Right hindlimb (tissue), 1 donor: ENCODE measurements at regions not wholly inside any gene's neighbourhood (a gene's known extent, or its start where the extent isn't known, plus 50 kb on each side); places are given as distances from the start of the nearest gene placed in this dataset.
"Not testable (repeated sequence)": the region's sequence is repeated elsewhere in the genome, so short reads cannot be mapped to it uniquely, and the experiment has no call there.

Source experiments
- DNase-seq: peaks from one replicate; pipeline ENCODE4 v3.0.0-alpha.2; 2018

DNA sequence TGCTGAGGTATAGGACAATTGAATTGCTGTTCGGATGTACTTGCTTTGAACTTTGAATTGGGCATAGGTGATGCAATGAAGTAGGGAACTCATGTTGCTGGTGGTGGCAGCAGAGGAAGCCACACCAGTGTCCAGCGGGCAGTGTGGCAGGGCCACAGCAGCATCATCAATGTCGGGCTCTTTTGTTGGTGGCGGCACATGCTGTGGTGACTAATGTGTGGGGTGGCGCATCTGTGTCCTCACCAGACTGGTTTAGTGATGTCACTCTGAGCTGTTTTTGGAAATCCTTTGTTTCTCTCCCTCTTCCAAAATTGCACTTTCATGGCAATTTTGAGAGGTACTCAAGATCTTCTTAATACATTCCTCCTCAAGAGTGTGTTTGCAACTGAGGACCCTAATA lies 187.6 kb downstream of the ETNK1 start:
- no peak for DNase-seq

DNA sequence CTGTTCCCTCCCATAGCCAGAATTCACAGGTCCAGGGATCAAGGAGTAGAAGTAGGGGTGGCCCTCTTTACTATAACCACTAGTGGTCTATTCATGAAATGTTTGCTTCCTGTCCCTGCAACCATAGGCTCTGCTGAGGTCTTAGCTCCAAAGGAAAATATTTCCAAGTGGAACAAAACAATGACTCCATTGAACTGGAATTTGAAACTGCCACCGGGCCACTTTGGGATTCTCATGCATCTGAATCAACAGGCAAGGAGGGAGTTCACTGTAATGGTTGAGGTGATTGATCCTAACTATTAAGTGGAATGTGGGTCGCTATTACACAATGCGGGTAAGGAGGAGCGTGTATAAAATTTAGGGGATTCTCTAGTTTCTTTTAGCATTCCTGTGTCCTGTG lies 197.0 kb downstream of the ETNK1 start:
- no peak for DNase-seq

DNA sequence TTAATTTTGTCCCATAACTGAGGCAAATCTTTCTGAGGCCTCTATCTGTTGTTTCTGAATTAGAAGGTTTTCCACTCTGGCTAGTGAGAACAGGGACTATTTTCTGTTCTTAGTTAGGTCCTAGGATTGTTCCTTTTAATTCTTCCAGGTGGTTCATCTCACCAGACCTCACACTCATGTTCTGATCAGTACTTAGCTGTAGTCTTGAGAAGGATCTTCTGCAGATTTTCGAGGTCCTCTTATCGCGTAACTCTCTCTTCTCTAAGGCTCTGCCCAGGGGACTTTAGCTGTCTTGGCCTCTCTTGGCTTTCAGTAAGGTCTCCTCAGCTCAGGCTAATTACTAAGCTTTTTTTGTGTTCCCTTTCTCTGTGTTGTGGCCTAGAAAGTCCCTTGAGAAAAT lies 201.1 kb downstream of the ETNK1 start:
- no peak for DNase-seq

DNA sequence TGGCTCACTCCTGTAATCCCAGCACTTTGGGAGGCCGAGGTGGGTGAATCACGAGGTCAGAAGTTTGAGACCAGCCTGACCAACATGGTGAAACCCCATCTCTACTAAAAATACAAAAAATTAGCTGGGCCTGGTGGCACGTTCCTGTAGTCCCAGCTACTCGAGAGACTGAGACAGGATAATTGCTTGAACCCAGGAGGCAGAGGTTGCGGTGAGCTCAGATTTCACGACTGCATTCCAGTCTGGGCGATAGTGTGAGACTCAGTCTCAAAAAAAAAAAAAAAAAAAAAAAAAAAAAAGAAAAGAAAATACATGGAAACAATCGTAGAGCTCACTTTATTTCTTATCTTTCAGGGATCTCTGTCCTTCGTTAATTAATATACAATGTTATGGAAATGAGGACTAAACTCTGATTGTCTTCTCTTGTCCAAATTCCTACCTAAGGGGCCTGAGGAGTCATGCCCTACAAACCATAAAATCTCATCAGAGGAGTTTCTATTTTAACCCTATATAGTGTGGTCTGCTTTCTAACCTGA lies 201.5 kb downstream of the ETNK1 start:
- DNase-seq: not testable (repeated sequence)

DNA sequence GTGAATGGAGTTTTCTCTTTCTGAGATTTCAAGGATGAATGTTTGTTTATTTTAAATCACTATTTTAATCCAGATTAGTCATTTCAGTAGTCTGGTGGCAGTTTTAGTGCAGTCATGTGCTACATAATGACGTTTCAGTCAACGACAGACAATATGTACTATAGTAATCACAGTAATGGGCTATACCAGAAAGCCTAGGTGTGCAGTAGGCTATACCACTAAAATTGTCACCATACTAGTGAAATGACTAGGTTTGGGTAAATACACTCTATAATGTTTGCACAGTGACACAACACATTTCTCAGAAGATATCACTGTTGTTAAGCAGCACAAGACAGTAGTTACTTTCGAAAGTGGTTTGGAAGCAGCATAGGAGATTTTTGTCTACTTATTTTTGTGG lies 203.1 kb downstream of the ETNK1 start:
- no peak for DNase-seq

DNA sequence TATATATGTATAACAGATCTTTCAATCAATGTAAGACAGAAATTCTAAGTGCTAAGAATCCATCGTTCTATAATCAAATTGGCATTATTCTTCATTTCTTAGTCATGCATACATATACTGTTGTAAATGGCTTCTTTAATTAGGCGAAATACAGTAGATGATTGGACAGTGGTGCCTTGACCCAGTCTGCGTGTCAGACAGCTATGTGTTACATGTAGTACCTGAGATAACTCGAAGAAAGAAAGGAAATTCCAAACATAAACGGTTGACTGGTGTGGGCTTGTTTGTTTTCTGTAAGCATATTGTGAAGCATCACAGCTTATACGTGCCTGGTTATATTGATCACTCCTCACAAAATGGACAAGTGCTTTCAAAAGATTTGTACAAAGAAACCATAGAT lies 210.5 kb downstream of the ETNK1 start:
- no peak for DNase-seq

DNA sequence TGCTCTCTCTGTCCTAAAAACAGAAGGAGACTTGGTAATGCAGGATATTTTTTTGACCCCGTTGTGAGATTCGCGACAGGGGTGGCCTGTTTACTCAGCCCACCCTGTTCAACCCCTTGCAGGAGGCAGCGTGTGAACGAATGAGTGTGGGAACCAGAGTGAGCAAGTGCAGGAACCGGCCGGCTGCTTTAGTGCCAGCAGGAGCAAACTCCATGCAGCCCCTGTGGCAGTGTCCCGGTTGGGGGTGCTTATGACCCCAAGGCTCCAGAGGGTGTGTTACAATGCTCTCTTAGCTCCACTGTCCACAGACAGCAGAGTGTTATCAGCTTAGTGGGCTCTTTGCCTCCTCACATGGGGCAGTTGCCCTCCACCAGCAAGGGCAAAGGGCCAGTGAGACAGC lies 225.2 kb downstream of the ETNK1 start:
- DNase-seq: no peak

DNA sequence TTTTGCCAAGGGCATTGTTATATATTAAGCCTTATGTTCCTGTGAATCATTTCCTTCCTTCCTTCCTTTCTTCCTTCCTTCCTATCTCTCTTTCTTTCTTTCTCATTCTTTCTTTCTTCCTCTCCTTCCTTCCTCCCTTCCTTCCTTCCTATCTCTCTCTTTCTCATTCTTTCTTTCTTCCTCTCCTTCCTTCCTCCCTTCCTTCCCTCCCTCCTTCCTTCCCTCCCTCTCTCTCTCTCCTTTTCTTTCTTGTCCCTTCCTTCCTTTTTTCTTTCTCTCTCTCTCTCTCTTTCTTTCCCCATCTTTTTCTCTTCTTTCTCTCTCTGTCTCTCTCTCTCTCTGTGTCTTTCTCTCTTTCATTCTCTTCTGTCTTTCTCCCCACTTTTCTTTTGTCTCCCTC lies 226.6 kb downstream of the ETNK1 start:
- no peak for DNase-seq

DNA sequence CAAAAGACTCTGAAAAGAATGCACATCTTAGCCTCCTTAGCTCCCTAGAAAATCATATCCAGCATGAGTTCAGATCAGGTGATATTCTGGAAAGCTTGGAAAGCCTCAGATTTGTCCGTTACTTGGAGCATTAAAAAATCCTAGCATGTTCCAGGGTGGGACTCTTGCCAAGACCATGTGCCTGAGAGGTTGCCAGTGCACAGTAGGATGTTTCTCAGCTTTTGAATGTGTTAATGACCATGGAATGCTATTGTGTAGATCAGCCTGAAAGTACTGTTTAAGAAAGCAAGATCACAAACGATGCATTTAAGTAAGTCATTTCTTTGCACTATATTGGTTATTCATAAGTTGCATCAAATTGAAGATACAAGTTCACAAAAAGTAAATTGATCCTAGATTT lies 230.5 kb downstream of the ETNK1 start:
- DNase-seq: no peak

DNA sequence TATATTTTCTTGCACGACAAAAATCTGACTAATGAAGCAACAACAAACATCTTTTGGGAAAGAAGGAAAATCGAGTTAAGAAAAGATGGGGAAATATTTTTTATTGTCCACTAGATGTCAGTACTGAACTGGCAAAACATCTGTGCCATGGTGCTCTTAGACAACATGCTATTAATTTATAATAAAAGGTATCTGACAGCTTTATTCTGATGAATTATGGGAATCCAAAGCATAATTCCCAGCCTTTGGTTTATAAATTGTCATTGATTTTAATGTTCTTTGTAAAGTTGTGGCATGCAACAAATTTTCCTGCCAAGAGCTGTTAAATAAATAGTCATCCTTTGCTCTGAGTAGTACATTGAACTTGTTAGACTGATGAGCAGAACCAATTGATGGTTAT lies 231.2 kb downstream of the ETNK1 start:
- no peak for DNase-seq

DNA sequence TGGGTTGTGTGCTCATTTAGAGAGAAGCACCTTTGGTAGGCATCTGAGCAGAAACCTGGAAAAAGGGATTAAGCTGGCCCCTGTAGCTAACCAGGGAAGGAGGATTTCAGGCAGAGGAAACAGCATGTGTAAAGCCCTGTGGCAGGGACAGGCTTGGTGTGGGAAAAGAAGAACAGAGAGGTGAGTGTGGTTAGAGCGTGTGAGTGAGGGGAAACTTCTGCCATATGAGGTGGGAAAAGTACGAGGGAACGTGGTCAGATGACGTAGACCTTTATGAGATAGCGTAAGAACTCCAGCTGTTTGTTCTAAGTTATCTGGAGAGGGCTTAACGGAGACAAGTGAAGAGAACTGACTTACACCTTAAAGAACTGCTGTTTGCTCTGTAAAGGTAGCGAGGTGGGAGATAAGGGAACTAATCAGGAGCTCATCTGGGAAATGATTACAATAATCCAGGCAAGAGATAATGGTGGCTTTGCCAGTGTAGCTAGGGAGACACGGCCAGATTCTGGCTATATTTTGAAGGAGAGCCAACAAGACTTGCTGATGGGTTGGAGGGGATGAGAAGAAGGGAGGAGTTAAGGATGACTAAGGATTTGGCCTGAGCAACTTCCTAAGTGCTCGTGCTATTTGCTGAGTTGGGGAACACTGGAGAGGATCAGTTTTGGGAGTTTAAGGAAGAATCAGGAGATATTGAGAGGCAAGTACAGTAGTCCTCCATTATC lies 234.0 kb downstream of the ETNK1 start:
- DNase-seq: no peak

DNA sequence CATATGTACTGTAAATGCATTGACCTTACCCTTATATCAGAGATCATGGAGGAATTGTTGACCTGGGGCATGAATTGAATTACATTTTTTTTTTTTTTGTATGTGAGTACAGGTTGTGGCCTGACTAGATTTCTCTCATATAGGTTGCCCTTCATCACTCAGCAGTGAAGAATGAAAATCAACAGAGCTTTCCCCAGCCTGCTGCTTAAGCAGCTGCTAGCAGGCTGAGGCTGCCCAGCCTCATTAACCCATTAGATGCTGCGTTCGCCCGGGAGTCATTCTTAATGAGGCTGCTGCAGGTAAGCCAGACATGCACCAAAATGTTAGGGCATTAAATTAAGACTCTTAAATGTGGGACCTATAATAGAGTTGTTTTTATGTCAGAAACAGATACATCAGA lies 236.0 kb downstream of the ETNK1 start:
- no peak for DNase-seq

DNA sequence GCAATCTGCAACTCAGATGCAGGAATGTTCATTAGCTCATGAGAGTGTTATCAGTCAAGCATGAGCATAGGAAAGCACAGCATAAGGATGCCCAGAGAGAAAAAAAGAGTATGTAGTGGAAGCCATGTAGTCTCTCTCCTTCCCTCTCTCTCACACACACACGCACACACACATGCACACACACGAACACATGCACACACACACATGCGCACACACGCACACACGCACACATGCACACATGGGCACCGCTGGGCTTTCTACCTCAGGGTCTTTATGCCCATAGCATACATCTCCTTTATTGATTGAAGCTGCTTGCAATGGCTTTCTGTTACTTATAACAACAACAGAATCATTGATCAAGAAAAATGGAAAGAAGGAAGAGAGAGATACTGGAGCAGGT lies 240.9 kb downstream of the ETNK1 start:
- no peak for DNase-seq

DNA sequence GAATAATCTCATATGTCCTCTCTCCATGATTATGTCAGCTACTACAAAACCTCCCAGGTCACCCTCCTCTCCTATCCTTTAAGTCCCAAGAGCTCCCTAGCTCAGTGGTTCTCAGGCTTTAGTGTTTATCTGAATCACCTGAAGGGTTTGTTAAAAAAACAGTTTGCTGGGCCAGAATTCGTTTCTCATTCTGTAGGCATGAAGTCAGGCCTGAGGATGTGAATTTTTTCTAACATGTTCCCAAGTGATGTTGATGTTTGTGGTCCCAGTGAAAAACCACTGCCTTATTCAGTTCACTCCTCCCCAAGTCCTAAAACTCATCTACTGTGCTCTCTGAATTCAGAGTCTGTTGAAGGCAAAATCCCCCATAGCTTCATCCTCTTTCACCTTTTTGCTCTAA lies 241.4 kb downstream of the ETNK1 start:
- DNase-seq: no peak

DNA sequence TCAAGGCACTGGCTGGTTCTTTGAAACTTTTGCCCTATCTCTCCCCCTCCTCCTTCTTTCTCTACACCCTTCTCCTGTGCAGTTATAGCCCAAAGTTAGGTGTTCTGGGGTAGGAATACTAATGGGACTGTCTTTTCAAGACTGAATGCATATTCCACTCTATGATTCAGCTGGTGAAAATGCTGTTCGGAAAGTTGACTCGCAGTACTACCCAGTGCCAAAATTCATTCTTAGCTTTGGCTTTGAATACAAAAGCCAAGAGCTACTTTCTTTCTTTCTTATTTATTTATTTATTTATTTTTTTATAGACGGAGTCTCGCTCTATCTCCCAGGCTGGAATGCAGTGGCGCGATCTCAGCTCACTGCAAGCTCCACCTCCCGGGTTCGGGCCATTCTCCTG lies 249.2 kb downstream of the ETNK1 start:
- no peak for DNase-seq

DNA sequence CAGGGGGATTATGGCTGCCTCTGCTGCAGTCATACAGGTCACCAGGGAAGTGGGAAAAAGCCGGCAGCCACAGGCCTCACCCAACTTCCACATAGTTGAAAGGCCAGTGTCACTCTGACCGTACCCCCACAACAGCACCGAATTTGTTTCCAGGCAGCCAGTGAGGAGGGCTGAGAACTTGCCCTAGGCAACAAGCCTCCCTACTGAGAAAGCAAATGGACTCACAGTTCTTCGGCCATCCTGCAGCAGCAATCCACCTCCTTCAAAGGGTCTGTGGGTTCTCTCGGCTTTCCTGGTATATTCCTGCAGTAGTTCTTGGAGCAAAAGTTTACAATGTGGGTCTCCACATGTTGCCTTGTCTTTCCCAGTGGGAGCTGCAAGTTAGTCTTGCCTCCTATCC lies 251.3 kb downstream of the ETNK1 start:
- no peak for DNase-seq

DNA sequence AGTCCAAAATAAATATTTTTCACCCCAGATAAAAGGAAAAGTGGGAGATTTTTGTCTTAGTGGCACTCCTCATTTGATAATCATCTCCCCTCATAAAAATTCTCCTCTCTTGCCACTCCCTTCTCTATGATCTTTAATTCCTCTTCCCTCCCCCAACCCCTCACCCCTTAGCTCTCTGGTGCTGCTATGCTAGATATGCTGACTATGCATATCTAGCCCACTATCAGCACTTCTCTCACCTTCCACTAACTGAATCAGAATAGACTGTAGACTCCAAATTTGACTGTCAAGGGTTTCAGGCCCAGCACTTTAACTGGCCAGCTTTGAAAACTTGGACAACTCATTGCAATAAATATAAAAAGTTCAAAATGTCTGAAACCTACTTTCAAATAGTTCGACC lies 254.2 kb downstream of the ETNK1 start:
- no peak for DNase-seq

DNA sequence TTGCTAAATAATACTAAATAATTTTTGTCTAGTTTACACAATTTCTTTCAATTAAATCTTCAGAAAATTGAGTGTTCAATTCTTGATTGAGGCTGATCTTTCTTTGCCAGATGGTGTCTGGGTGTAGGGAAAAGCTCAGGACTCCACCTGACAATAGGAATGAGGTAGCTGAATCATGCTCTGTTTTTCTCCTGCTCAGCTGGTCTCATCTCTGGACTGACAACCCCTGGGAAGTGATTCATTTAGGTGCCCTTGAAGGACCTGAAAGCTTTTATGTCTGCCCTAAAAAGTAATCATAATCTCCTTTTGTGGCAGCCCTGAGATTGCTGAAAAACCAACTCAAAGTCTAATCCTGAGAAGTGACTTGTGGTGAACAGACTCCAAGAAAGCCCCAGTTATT lies 255.4 kb downstream of the ETNK1 start:
- DNase-seq: no peak

DNA sequence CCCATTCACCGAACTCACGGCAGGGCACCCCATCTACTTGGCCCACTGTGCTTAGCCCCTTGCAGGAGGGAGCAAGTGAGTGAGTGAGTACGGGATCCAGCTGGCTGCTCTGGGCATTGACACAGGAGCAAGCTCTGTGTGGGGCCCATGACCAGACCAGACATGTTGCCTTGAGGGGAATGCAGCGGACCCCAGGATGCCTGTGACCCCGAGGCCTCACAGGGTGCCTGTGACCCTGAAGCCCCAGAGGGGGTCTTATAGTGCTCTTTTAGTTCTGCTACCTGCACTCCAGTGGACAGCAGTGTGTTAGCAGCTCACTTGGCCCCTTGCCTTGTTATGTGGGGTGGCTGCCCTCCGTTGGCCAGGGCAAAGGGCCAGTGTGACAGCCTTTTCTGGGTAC lies 255.8 kb downstream of the ETNK1 start:
- DNase-seq: no peak

DNA sequence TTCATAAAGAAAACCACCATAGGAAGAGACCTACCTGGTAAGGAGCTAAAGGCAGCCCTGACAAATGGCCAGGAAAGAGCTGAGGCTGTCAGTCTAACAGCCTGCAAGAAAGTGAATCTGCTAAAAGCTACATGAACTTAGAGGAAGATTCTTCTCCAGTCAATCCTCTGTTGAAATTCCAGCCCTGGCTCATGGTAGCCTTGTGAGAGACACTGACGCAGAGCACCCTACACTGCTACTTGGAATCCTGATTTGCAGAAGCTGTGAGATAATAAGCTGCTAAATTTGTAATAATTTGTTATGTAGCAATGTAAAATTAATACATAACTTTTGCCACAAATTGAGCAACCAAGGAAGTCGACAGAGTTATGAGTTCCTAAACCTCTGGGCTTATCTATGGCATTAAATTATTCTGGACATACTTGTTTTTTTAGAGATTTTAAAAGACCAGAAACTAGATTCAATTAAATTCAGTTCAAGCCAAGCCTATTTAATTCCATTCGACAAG lies 257.0 kb downstream of the ETNK1 start:
- no peak for DNase-seq

DNA sequence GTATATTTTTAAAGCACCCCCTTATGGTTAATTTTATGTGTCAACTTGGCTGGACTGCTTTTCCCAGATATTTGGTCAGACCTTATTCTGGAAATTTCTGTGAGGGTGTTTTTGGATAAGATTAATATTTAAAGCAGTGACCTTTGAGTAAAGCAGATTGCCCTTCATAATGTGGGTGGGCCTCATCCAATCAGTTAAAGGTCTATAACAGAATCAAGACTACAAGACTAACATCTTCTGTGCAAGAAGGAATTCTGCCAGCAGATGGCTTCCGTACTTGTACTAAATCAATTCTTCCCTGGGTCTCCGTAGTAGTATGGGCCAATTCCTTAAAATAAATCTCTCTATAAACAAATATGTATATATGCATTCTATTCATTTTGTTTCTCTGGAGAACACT lies 257.6 kb downstream of the ETNK1 start:
- no peak for DNase-seq

DNA sequence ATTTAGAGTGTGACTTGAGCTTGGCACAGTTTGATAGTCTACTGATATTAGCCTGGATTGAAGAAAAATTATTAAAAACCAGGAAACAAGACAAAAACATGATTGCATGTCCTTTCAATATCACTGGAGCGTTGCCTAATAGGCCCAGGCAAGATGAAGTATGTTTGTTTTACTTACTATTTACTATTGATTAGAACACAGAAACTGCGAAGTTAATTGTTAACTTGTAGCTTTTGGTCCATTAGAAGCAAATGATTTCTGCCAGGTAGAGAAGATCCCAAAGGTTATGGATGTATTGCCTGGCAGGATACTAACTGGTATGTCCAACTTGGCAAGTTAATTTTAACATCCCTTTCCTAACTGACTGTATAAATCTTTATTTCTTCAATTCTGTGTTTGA lies 268.9 kb downstream of the ETNK1 start:
- no peak for DNase-seq

DNA sequence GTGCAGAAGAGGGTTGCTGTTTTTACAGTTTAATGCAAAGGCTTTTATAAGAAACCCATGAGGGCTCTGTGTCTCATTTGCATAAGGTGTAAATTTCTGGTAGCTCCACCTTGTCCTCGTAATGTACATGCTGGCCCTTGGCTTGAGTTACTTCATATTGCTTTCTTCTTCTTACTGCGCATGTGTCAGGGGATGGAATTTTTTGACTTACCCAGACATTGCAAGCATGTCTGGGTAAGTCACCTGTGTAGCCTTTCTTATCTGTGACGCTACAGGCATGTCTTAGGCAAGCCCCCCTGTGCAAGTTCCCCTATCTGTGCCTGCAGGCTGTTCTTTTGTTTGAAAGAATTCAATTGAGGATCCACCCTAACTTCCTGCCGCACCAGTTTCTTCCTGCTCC lies 274.2 kb downstream of the ETNK1 start:
- DNase-seq: no peak

DNA sequence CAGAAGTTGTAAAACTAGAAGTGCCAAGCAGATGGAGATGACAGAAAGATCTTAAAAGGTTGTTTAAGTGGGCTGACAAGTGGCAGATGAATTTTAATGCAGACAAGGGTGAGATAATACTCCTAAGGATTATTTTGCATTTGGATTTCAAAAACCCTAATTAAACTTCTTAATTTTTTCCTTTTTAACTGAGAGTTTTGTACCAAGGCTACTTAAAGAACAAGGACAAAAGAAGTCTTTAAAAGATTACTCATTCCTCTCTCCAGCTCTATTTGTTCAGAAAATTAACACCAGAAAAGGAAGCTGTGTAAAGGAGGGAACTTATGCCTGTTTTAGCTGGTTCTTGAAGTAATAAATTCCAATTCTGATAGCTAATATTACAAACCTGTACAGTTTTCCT lies 275.4 kb downstream of the ETNK1 start:
- DNase-seq: no peak

DNA sequence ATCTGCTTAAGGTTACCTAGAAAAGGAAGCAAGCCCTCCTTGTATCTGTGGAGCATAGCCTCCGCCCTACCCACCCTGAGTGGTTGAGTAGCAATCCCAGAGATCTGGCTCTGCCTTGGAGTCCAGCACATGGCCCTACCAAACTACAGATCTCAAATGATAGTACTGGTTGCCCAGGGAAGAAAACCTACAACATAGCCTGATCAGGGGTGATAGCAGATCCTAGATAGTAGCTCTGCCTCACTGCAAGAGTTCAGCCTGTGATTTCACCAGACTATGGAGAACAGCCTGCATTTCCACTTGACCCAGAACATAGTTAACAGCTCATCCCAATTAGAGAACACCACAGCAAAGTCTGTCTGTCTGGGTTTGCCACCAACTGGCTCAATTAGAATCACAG lies 279.5 kb downstream of the ETNK1 start:
- no peak for DNase-seq
